VCaP (cell line): ENCODE measurements at regions not wholly inside any gene's neighbourhood (a gene's known extent, or its start where the extent isn't known, plus 50 kb on each side); places are given as distances from the start of the nearest gene placed in this dataset.

Experiments used
- H3K27ac ChIP-seq: fragments of 450-650 bp; 2 replicates; pipeline ENCODE4 v1.5.1; 2017
- CTCF ChIP-seq: fragments of 450-650 bp; conservative IDR thresholded peaks from 2 replicates; pipeline ENCODE4 v1.5.1; 2017; ENCODE audit warnings: mild to moderate bottlenecking, moderate library complexity

- TF ChIP-seq CTCF, result no peak
- no peak overlapping the region for H3K27ac ChIP-seq
These were observed 324.8 kb upstream of the FTMT start for GRCh38 chr5:121526908-121527307.

- no peak for TF ChIP-seq CTCF
- H3K27ac ChIP-seq, result no peak overlapping the region
These were observed 317.9 kb upstream of the FTMT start for GRCh38 chr5:121533814-121534213.

GRCh38 chr5:121550989-121551388 lies 300.7 kb upstream of the FTMT start:
- H3K27ac ChIP-seq, result no peak overlapping the region
- no peak for TF ChIP-seq CTCF

GRCh38 chr5:121559832-121560231 lies 291.9 kb upstream of the FTMT start:
- TF ChIP-seq CTCF, result no peak

GRCh38 chr5:121572061-121572460 lies 279.6 kb upstream of the FTMT start:
- no peak overlapping the region for H3K27ac ChIP-seq
- no peak for TF ChIP-seq CTCF

More at GRCh38 chr5:121559832-121560231, 291.9 kb upstream of the FTMT start:
- no peak overlapping the region for H3K27ac ChIP-seq

GRCh38 chr5:121573721-121574382 lies 277.8 kb upstream of the FTMT start:
- TF ChIP-seq CTCF, result no peak
- H3K27ac ChIP-seq, result no peak overlapping the region

GRCh38 chr5:121581588-121581987 lies 270.1 kb upstream of the FTMT start:
- no peak for TF ChIP-seq CTCF
- no peak overlapping the region for H3K27ac ChIP-seq
